Muscle layer of colon (tissue), 2 donors: ENCODE measurements at regions not wholly inside any gene's neighbourhood (a gene's known extent, or its start where the extent isn't known, plus 50 kb on each side); places are given as distances from the start of the nearest gene placed in this dataset.

Experiments
- H3K27ac ChIP-seq: one replicate; pipeline ENCODE4 v1.7.0; 2013; ENCODE audit warnings: low read depth, mild to moderate bottlenecking, low read length, moderate library complexity
- H3K27me3 ChIP-seq, 2 donors: one replicate each; pipeline ENCODE4 v1.7.0; 2013; ENCODE audit warnings: low read length in 2 of 2, mild to moderate bottlenecking in 2 of 2; ENCODE audit not compliant: insufficient read depth in 2 of 2, control insufficient read depth in 1 of 2
- H3K36me3 ChIP-seq: one replicate; pipeline ENCODE4 v1.7.0; 2013; ENCODE audit warnings: mild to moderate bottlenecking, low read length; ENCODE audit not compliant: insufficient read depth
- H3K4me1 ChIP-seq: one replicate; pipeline ENCODE4 v1.7.0; 2013; ENCODE audit warnings: mild to moderate bottlenecking, low read length; ENCODE audit not compliant: insufficient read depth
- H3K4me3 ChIP-seq, 2 donors: one replicate each; pipeline ENCODE4 v1.7.0; 2013; ENCODE audit warnings: low read length in 2 of 2, low read depth in 1 of 2, mild to moderate bottlenecking in 1 of 2, moderate library complexity in 1 of 2
- H3K9ac ChIP-seq: one replicate; pipeline ENCODE4 v1.7.0; 2013; ENCODE audit warnings: low read length
- H3K9me3 ChIP-seq: one replicate; pipeline ENCODE4 v1.7.0; 2013; ENCODE audit warnings: mild to moderate bottlenecking, low read length
- donor health status: abdominal sarcoma.
- donor health status: Adenocarcinoma of cecum.

DNA sequence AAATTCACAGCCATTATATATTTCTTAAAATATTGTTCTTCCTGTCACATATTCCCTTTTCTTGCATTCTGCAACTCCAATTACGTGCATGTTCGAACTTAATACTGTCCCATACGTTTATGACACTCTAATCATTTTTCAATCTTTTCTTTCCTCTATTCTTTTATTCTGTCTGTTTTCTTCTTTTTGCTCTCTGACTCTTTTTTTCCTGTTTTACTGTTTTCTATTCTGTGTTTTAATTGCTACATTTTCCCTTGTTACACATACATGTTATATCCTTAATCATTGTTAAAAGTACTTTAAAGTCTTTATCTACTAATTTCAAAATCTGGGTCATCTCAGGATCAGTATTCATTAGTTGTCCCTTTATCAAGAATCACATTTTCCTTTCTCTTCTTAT, 1149.1 kb upstream of the PCDH20 start:
- Histone ChIP-seq H3K4me3 (no peak overlapping the region), H3K4me1 (no peaks in the 10 kb centered on the region), H3K36me3 (no peaks in the 10 kb centered on the region), H3K9me3 (no peaks in the 10 kb centered on the region), H3K9ac (no peak overlapping the region), H3K27me3 (no peaks in the 10 kb centered on the region), H3K27ac (no peak overlapping the region)

DNA sequence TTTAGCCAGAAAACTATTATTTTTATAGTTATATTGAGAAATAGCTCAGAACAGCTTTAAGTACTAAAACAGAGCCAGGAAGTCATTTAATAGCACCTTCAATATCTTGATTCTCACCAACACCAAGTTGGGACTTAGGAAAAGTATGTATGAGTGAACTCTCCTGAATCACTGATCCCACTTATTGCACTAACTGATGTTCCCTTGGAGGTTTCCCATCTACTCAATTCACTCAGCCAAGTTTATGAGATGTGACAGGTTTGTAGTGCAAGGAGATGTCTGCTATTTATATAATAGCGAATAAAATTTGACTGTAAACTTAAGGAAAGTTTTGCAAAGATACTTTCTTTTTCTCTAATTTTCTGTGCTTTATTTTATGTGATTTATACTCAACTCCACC, 1147.6 kb upstream of the PCDH20 start:
- Histone ChIP-seq H3K27ac (no peak overlapping the region), H3K27me3 (no peaks in the 10 kb centered on the region), H3K9me3 (no peaks in the 10 kb centered on the region), H3K4me3 (no peak overlapping the region), H3K9ac (no peak overlapping the region), H3K36me3 (no peaks in the 10 kb centered on the region), H3K4me1 (no peaks in the 10 kb centered on the region)

DNA sequence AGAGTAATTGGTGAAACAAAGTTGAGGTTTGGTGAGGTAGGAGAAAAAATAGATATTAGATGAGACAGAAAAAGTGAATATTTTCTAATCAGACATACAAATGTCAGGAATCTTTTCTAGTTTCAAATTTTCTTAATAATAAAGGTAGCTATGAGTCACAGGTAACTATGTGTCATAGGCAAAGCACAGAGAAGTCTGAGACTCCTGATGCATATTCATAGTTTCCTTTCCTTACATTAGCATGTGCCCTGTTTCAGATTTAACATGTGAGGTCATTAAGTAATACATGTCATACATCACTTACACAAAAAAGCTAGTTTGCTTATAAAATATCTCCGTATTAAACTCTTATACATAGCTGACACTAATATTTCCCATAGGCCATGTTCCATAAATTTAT, 1141.3 kb upstream of the PCDH20 start:
- H3K27ac ChIP-seq: no peak overlapping the region
- no peak overlapping the region for H3K9ac ChIP-seq
- no peaks in the 10 kb centered on the region for H3K9me3 ChIP-seq
- H3K36me3 ChIP-seq: no peaks in the 10 kb centered on the region
- H3K27me3 ChIP-seq: no peaks in the 10 kb centered on the region
- no peaks in the 10 kb centered on the region for H3K4me1 ChIP-seq
- H3K4me3 ChIP-seq: no peak overlapping the region

DNA sequence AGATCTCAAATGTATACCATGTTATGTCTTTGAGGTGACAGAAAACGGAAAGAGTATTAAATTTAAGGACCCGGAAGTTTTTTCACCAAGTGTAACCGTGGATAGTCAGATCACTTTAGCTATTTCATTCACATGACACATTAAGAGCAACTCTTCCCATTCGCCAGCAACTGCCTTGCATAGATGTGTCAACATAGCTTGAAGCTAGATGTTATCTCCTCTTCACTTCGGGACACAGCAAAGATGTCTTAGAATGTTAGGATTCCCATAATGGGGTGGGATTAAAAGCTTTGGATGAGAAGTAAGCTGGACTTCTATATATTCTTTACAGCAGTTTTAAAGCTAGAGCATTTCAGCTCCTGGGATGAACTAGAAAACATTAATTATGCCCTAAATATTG, 1135.9 kb upstream of the PCDH20 start:
- H3K9me3 ChIP-seq: no peaks in the 10 kb centered on the region
- H3K4me3 ChIP-seq: no peak overlapping the region
- H3K4me1 ChIP-seq: no peaks in the 10 kb centered on the region
- H3K36me3 ChIP-seq: no peaks in the 10 kb centered on the region
- no peaks in the 10 kb centered on the region for H3K27me3 ChIP-seq
- H3K9ac ChIP-seq: no peak overlapping the region
- no peak overlapping the region for H3K27ac ChIP-seq

DNA sequence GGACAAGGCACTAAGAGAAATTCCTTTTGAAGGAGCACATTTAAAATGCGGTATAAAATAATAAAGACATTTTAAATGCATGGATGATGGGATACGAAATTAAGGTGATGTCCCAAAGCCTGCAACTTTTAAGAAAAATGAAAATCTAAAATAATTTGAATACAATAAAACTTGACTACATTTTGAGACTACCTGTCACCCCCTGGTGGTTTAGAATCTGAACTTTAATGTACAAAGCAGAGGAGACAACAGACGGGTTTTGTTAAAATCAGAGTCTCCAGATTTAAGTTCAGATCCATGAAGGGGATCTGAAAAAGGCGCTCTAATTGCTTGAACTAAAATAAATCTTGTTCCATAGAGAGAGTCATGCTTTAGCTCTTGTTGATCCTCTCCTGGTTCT, 1129.3 kb upstream of the PCDH20 start:
- H3K4me1 ChIP-seq: no peaks in the 10 kb centered on the region
- no peak overlapping the region for H3K27ac ChIP-seq
- no peaks in the 10 kb centered on the region for H3K9me3 ChIP-seq
- no peaks in the 10 kb centered on the region for H3K36me3 ChIP-seq
- H3K27me3 ChIP-seq: no peaks in the 10 kb centered on the region
- H3K4me3 ChIP-seq: no peak overlapping the region
- H3K9ac ChIP-seq: no peak overlapping the region

DNA sequence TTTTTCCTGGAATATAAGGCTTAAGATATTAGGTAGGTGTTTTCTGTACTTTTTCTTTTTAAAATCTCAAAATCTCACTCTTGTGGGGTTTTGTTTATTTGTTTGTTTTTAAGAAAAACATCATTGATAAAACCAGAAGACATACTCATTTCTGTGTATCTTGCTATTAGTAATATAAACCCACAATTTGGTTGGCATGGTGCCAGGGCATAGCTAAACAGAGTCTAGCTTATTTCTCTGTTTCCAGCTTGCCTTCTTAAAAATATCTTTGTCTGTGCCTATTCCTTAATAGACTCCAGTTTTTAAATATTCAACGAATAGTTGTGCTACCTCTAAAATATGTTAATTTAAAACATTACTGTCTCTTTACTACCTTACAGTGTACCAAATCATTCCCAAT, 1121.9 kb upstream of the PCDH20 start:
- no peaks in the 10 kb centered on the region for H3K4me1 ChIP-seq
- H3K4me3 ChIP-seq: no peak overlapping the region
- H3K27me3 ChIP-seq: no peaks in the 10 kb centered on the region
- H3K36me3 ChIP-seq: no peaks in the 10 kb centered on the region
- no peaks in the 10 kb centered on the region for H3K9me3 ChIP-seq
- H3K27ac ChIP-seq: no peak overlapping the region
- no peak overlapping the region for H3K9ac ChIP-seq

DNA sequence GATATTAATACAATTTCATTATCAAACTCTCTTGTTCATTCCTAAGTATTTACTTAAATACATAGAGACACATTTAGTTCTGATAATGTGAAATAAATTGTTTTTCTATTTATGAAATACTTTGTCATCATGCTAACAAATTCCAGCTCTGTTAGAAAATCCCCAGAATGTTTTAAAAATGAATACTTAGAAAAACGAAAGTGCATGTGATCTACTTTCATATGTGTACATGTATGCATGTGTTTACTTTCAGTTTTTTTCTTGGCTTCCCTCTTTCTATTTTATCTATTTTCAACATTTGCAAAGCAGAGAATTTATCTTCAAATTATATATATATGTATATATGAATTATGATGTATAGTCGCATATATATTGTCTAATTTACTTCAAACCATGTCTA, 1110.0 kb upstream of the PCDH20 start:
- Histone ChIP-seq H3K27ac (no peak overlapping the region), H3K4me1 (no peaks in the 10 kb centered on the region), H3K9ac (no peak overlapping the region), H3K4me3 (no peak overlapping the region), H3K27me3 (no peaks in the 10 kb centered on the region), H3K36me3 (no peaks in the 10 kb centered on the region), H3K9me3 (no peaks in the 10 kb centered on the region)

DNA sequence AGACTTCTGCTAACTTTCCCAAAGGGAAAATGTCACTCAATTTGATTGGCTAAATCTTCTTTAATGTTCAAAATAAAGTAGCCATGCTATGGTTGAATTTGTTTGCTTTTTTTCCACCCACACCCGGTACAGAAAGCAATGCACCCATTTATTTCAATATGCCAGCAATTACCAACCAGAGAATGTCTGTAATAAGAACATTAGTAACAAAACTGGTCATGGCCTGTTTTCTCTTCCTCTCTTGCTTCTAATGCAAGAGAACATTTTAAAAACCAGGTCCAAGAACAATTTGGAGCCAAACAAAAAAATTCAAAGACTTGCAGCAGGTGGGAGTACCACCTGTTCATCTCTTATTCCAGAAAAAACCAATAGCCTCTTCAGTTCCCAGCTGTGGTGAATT, 1108.8 kb upstream of the PCDH20 start:
- H3K27me3 ChIP-seq: no peaks in the 10 kb centered on the region
- no peak overlapping the region for H3K27ac ChIP-seq
- H3K9me3 ChIP-seq: no peaks in the 10 kb centered on the region
- H3K9ac ChIP-seq: no peak overlapping the region
- H3K4me1 ChIP-seq: no peaks in the 10 kb centered on the region
- H3K4me3 ChIP-seq: no peak overlapping the region
- no peaks in the 10 kb centered on the region for H3K36me3 ChIP-seq

DNA sequence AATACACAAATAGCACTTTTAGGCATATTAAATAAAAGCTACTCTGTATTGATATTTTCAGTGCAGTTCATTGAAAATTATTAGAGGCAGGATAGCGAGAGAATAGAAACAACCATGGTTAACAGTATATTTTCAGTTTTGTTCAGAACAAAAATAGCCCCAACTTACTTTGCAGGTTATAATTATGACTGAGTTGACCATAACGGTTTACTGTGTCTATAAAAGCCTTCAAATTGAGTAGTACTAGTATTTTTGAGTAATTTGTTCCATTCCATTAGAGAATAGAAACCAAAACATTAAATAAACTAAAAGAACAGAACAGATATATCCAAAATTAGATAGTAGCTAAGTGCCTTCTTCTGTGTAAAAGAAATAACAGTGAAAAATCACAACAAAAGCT, 1108.4 kb upstream of the PCDH20 start:
- Histone ChIP-seq H3K36me3 (no peaks in the 10 kb centered on the region), H3K9me3 (no peaks in the 10 kb centered on the region), H3K27me3 (no peaks in the 10 kb centered on the region), H3K4me1 (no peaks in the 10 kb centered on the region), H3K27ac (no peak overlapping the region), H3K9ac (no peak overlapping the region), H3K4me3 (no peak overlapping the region)

DNA sequence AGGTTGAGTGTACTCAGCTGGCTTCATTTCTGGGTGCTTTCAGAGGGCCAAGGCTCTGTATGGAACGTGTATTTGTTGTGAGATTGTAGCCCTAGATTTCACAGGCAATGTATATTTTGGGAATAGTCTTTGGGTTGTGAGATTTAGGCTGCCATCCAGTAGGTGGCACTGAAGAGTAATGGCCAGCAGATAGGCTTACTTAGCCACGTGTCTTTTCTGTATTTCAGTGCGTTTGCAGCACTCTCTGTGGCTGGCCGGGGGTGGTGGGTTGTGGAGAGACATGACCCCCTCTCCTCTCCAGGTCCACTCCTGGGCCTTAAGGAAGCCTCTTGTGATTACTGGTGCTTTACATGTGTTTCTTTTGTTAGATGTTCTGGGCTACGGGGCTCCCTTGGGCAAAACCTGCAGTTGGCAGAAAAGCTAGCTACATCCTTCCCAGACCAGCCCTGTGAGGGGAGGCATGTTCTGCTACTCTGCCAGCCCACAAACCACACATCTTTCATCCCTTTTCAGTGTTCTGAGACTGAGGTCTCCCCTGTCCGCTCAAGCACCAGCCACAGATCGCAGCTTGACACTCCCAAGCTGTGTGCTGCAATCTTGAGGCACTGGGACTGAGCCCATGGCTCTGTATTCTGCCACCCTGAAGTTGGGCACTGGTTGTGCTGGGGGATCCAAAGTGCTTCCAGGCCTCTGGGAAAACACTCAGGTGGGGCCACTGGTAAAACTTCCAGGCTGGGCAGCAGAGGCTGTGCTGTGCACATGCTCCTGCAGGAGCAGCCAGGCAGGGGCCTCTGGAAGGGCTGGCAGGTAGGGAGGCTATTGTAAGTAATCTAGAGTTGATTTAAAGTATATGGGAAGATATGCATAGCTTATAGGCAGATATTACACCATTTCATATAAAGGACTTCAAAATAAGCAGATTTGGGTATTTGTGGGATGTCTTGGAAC, 1096.8 kb upstream of the PCDH20 start:
- Histone ChIP-seq H3K4me1 (no peaks in the 10 kb centered on the region), H3K4me3 (no peak overlapping the region), H3K27ac (no peak overlapping the region), H3K36me3 (no peaks in the 10 kb centered on the region), H3K9ac (no peak overlapping the region), H3K9me3 (no peaks in the 10 kb centered on the region), H3K27me3 (no peaks in the 10 kb centered on the region)

DNA sequence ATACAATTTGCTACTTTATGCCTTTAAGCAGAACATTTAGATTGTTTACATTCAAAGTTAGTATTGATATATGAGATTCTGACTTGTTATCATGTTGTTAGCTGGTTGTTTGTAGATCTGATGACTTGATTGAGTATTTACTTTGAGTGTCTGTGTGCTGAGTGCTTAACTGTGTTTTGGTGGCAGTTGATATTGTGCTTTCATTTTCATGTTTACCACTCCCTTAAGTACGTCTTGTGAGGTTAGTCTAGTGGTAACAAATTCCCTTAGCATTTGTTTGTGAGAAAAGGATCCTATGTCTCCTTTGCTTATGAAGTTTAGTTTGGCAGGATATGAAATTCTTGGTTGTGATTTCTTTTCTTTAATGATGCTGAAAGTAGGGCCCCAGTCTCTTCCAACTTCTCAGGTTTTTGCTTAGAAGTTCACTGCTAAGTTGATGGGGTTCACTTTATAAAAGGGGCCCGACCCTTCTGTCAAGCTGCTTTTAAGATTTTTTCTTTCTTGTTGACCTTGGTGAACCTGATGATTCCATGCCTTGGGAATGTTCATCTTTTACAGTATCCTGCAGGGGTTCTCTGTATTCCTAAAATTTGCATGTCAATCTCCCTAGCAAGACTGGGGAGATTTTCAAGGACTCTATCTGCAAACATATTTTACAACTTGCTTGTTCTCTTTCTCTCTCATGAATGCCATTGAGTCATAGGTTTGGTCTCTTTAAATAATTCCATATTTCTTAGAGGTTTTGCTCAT, 1095.4 kb upstream of the PCDH20 start:
- H3K4me1 ChIP-seq: no peaks in the 10 kb centered on the region
- H3K36me3 ChIP-seq: no peaks in the 10 kb centered on the region
- no peak overlapping the region for H3K9ac ChIP-seq
- no peaks in the 10 kb centered on the region for H3K9me3 ChIP-seq
- H3K27me3 ChIP-seq: no peaks in the 10 kb centered on the region
- no peak overlapping the region for H3K4me3 ChIP-seq
- H3K27ac ChIP-seq: no peak overlapping the region
